Mesendoderm (in vitro differentiated cells): ENCODE measurements at regions not wholly inside any gene's neighbourhood (a gene's known extent, or its start where the extent isn't known, plus 50 kb on each side); places are given as distances from the start of the nearest gene placed in this dataset.

Source experiments
- DNase-seq: peaks from one replicate; pipeline ENCODE4 v3.0.0; 2013
- H2AK5ac ChIP-seq: 2 replicates; pipeline ENCODE4 v1.6.1; 2013; ENCODE audit warnings: low read length, inconsistent platforms
- H2BK120ac ChIP-seq: 2 replicates; pipeline ENCODE4 v1.6.1; 2013; ENCODE audit warnings: low read depth, mild to moderate bottlenecking, low read length, moderate library complexity, mixed read lengths
- H2BK15ac ChIP-seq: replicated peaks from 2 replicates; pipeline ENCODE4 v1.6.1; 2013; ENCODE audit warnings: low read depth, mild to moderate bottlenecking, moderate library complexity
- H2BK5ac ChIP-seq: 2 replicates; pipeline ENCODE4 v1.6.1; 2013; ENCODE audit warnings: low read length, inconsistent platforms
- H3K18ac ChIP-seq: 2 replicates; pipeline ENCODE4 v1.6.1; 2013; ENCODE audit warnings: mild to moderate bottlenecking, low read length, mixed read lengths
- H3K23ac ChIP-seq: one replicate; pipeline ENCODE4 v1.6.1; 2013; ENCODE audit warnings: low read length
- H3K27ac ChIP-seq: 2 replicates; pipeline ENCODE4 v1.5.1; 2013; ENCODE audit warnings: low read depth, mild to moderate bottlenecking, inconsistent platforms, low read length, moderate library complexity
- H3K27me3 ChIP-seq: 2 replicates; pipeline ENCODE4 v1.6.1; 2013; ENCODE audit warnings: low read length, control low read depth, mild to moderate bottlenecking, inconsistent platforms; ENCODE audit not compliant: insufficient read depth, poor library complexity
- H3K36me3 ChIP-seq: 2 replicates; pipeline ENCODE4 v1.6.1; 2013; ENCODE audit warnings: low read length, inconsistent platforms; ENCODE audit not compliant: control insufficient read depth, insufficient read depth
- H3K4ac ChIP-seq: one replicate; pipeline ENCODE4 v1.6.1; 2013; ENCODE audit warnings: low read depth, mild to moderate bottlenecking, low read length, moderate library complexity
- H3K4me1 ChIP-seq: 2 replicates; pipeline ENCODE4 v1.6.1; 2013; ENCODE audit warnings: low read depth, low read length, inconsistent platforms; ENCODE audit not compliant: control insufficient read depth
- H3K4me2 ChIP-seq: 2 replicates; pipeline ENCODE4 v1.6.1; 2013; ENCODE audit warnings: low read length
- H3K4me3 ChIP-seq: 2 replicates; pipeline ENCODE4 v1.5.1; 2013; ENCODE audit warnings: mild to moderate bottlenecking, low read length
- H3K56ac ChIP-seq: one replicate; pipeline ENCODE4 v1.6.1; 2013; ENCODE audit warnings: low read length
- H3K79me1 ChIP-seq: 2 replicates; pipeline ENCODE4 v1.6.1; 2013; ENCODE audit warnings: low read length, inconsistent platforms
- H3K79me2 ChIP-seq: 2 replicates; pipeline ENCODE4 v1.6.1; 2013; ENCODE audit warnings: mild to moderate bottlenecking, low read length; ENCODE audit not compliant: control insufficient read depth, insufficient read depth
- H3K9ac ChIP-seq: 2 replicates; pipeline ENCODE4 v1.6.1; 2013; ENCODE audit warnings: low read length, inconsistent platforms
- H4K5ac ChIP-seq: one replicate; pipeline ENCODE4 v1.6.1; 2013; ENCODE audit warnings: low read length
- H4K8ac ChIP-seq: one replicate; pipeline ENCODE4 v1.6.1; 2013; ENCODE audit warnings: low read depth, mild to moderate bottlenecking, control low read depth, low read length, moderate library complexity
- WGBS: extraction: QIAGEN DNeasy Blood & Tissue Kit; methylation state at CpG from one replicate; pipeline ENCODE4 v1.1.7; 2013; ENCODE audit warnings: low lambda C conversion rate, missing lambda C conversion rate; ENCODE audit not compliant: insufficient coverage; ENCODE audit errors: extremely low coverage; 5-methylcytosine and 5-hydroxymethylcytosine counted together

GRCh38 chr2:187177253-187177652, 270.8 kb downstream of the CALCRL start:
- H3K4me3 ChIP-seq, result no peak overlapping the region
- H3K79me1 ChIP-seq, result no peaks in the 10 kb centered on the region
- H3K79me2 ChIP-seq, result no peaks in the 10 kb centered on the region
- no CpG with 5 or more reads among the region's 10 CpGs for WGBS
- no peak for DNase-seq
- H3K27me3 ChIP-seq, result no peaks in the 10 kb centered on the region
- no peak overlapping the region for H2AK5ac ChIP-seq
- no peak overlapping the region for H2BK15ac ChIP-seq
- no peak overlapping the region for H2BK120ac ChIP-seq
- no peak overlapping the region for H2BK5ac ChIP-seq
- no peaks in the 10 kb centered on the region for H3K36me3 ChIP-seq
- no peak overlapping the region for H3K4ac ChIP-seq
- H3K23ac ChIP-seq, result no peak overlapping the region
- H3K9ac ChIP-seq, result no peak overlapping the region
- H3K56ac ChIP-seq, result no peak overlapping the region
- H4K5ac ChIP-seq, result no peak overlapping the region
- H3K4me1 ChIP-seq, result no peaks in the 10 kb centered on the region
- H3K27ac ChIP-seq, result no peak overlapping the region
- no peak overlapping the region for H3K4me2 ChIP-seq
- H4K8ac ChIP-seq, result no peak overlapping the region
- no peak overlapping the region for H3K18ac ChIP-seq

- DNase-seq, result no peak
Observed at GRCh38 chr2:187174582-187174981, 273.5 kb downstream of the CALCRL start.

GRCh38 chr2:187171318-187171717, 276.7 kb downstream of the CALCRL start:
- Histone ChIP-seq H2BK15ac (no peak overlapping the region), H3K27me3 (no peaks in the 10 kb centered on the region), H3K4ac (no peak overlapping the region), H3K36me3 (no peaks in the 10 kb centered on the region), H3K4me2 (no peak overlapping the region), H2BK5ac (no peak overlapping the region), H3K56ac (no peak overlapping the region), H2AK5ac (no peak overlapping the region), H3K4me1 (no peaks in the 10 kb centered on the region), H3K9ac (no peak overlapping the region), H4K5ac (no peak overlapping the region), H3K18ac (no peak overlapping the region), H3K27ac (no peak overlapping the region), H4K8ac (no peak overlapping the region), H3K79me2 (no peaks in the 10 kb centered on the region), H3K79me1 (no peaks in the 10 kb centered on the region), H3K4me3 (no peak overlapping the region), H2BK120ac (no peak overlapping the region), H3K23ac (no peak overlapping the region)
- WGBS, result no CpG with 5 or more reads among the region's 3 CpGs
- no peak for DNase-seq

More at GRCh38 chr2:187174582-187174981, 273.5 kb downstream of the CALCRL start:
- H4K8ac ChIP-seq, result no peak overlapping the region
- H3K79me1 ChIP-seq, result no peaks in the 10 kb centered on the region
- no peak overlapping the region for H3K18ac ChIP-seq
- no CpG with 5 or more reads among the region's 1 CpG for WGBS
- H3K27ac ChIP-seq, result no peak overlapping the region
- no peak overlapping the region for H3K9ac ChIP-seq
- no peak overlapping the region for H2BK5ac ChIP-seq
- H3K4me1 ChIP-seq, result no peaks in the 10 kb centered on the region
- no peaks in the 10 kb centered on the region for H3K27me3 ChIP-seq
- no peak overlapping the region for H3K4me3 ChIP-seq
- no peak overlapping the region for H3K4me2 ChIP-seq
- no peak overlapping the region for H3K56ac ChIP-seq
- no peak overlapping the region for H3K23ac ChIP-seq
- H2BK120ac ChIP-seq, result no peak overlapping the region
- no peak overlapping the region for H3K4ac ChIP-seq
- no peaks in the 10 kb centered on the region for H3K79me2 ChIP-seq
- no peak overlapping the region for H2AK5ac ChIP-seq
- no peak overlapping the region for H4K5ac ChIP-seq
- H3K36me3 ChIP-seq, result no peaks in the 10 kb centered on the region
- H2BK15ac ChIP-seq, result no peak overlapping the region

- Histone ChIP-seq H3K23ac (no peak overlapping the region), H3K79me1 (no peaks in the 10 kb centered on the region), H3K9ac (no peak overlapping the region), H3K56ac (no peak overlapping the region), H2BK15ac (no peak overlapping the region), H2BK5ac (no peak overlapping the region), H4K8ac (no peak overlapping the region), H3K27ac (no peak overlapping the region), H3K27me3 (no peaks in the 10 kb centered on the region), H2AK5ac (no peak overlapping the region), H2BK120ac (no peak overlapping the region), H3K18ac (no peak overlapping the region), H3K79me2 (no peaks in the 10 kb centered on the region), H3K4me1 (no peaks in the 10 kb centered on the region), H3K4me3 (no peak overlapping the region), H3K4ac (no peak overlapping the region), H4K5ac (no peak overlapping the region), H3K4me2 (no peak overlapping the region), H3K36me3 (no peaks in the 10 kb centered on the region)
- no CpG with 5 or more reads among the region's 3 CpGs for WGBS
- no peak for DNase-seq
Observed at GRCh38 chr2:187169864-187170263, 278.2 kb downstream of the CALCRL start.

GRCh38 chr2:187168720-187169713, 279.0 kb downstream of the CALCRL start:
- H4K8ac ChIP-seq, result no peak overlapping the region
- H3K9ac ChIP-seq, result no peak overlapping the region
- no peak overlapping the region for H2BK15ac ChIP-seq
- WGBS, result no CpG with 5 or more reads among the region's 4 CpGs
- no peak overlapping the region for H3K56ac ChIP-seq
- no peak overlapping the region for H2BK5ac ChIP-seq
- H3K4me3 ChIP-seq, result no peak overlapping the region
- no peaks in the 10 kb centered on the region for H3K79me2 ChIP-seq
- no peak overlapping the region for H3K4ac ChIP-seq
- no peaks in the 10 kb centered on the region for H3K27me3 ChIP-seq
- no peak overlapping the region for H3K4me2 ChIP-seq
- H3K4me1 ChIP-seq, result no peaks in the 10 kb centered on the region
- no peak overlapping the region for H3K23ac ChIP-seq
- H2BK120ac ChIP-seq, result no peak overlapping the region
- no peak overlapping the region for H2AK5ac ChIP-seq
- H3K18ac ChIP-seq, result no peak overlapping the region
- no peaks in the 10 kb centered on the region for H3K36me3 ChIP-seq
- peak; percentile 19 for DNase-seq
- H4K5ac ChIP-seq, result no peak overlapping the region
- no peaks in the 10 kb centered on the region for H3K79me1 ChIP-seq
- no peak overlapping the region for H3K27ac ChIP-seq
